Retinal pigment epithelial cell (primary cell): ENCODE measurements at regions not wholly inside any gene's neighbourhood (a gene's known extent, or its start where the extent isn't known, plus 50 kb on each side); places are given as distances from the start of the nearest gene placed in this dataset.
"Not testable (repeated sequence)": the region's sequence is repeated elsewhere in the genome, so short reads cannot be mapped to it uniquely, and the experiment has no call there.

ENCODE experiments used
- DNase-seq: peaks from one replicate; pipeline ENCODE4 v3.0.0-alpha.2; 2010; ENCODE audit warnings: low read depth
- H3K4me3 ChIP-seq: 2 replicates; pipeline ENCODE4 v1.5.1; 2011; ENCODE audit warnings: mild to moderate bottlenecking, low read length, control low read depth, moderate library complexity
- TF ChIP-seq, protein P1 (sequence below): conservative IDR thresholded peaks from 2 replicates; pipeline ENCODE4 v1.5.1; 2011; ENCODE audit warnings: low read depth, low read length, control low read depth, inconsistent platforms

DNA sequence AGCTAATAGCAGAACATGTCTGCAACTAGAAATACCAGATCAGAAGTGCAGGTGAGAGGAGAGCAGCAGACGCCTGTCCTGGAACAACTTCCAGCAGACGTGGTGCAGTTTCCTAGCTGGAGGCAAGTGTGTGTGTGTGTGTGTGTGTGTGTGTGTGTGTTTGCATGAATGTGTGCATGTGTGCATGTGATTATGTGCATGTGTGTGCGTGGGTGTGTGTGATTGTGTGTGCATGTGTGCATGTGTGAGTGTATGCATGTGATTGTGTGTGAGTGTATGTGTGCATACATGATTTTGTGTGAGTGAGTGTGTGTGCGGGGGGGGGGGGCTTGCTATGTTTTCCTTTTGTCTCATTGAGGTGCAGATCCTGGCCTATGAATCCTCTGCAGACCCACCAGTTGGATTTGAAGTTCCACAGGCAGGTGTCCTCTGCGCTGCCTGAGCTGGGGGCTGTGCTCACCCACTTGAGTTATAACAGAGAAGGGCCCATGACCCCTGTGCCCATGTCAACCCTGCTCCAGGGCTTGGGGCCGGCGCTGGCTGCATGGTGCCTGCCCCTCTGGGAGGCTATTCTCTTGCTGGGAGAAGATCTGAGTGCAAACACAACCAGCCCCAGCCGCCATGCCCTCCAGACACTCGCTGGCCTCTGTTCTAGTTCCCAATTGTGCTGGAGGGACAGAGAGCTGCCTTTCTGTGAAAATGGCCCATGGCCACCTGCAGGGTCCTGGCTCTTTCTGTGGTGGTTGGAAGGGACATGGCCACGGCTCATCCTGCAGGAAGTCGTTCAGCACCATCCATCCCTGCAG is 821.3 kb downstream of the BRD1 start:
- no peak overlapping the region for H3K4me3 ChIP-seq
- DNase-seq = no peak
- TF ChIP-seq, protein P1, sequence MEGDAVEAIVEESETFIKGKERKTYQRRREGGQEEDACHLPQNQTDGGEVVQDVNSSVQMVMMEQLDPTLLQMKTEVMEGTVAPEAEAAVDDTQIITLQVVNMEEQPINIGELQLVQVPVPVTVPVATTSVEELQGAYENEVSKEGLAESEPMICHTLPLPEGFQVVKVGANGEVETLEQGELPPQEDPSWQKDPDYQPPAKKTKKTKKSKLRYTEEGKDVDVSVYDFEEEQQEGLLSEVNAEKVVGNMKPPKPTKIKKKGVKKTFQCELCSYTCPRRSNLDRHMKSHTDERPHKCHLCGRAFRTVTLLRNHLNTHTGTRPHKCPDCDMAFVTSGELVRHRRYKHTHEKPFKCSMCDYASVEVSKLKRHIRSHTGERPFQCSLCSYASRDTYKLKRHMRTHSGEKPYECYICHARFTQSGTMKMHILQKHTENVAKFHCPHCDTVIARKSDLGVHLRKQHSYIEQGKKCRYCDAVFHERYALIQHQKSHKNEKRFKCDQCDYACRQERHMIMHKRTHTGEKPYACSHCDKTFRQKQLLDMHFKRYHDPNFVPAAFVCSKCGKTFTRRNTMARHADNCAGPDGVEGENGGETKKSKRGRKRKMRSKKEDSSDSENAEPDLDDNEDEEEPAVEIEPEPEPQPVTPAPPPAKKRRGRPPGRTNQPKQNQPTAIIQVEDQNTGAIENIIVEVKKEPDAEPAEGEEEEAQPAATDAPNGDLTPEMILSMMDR = no peak

DNA sequence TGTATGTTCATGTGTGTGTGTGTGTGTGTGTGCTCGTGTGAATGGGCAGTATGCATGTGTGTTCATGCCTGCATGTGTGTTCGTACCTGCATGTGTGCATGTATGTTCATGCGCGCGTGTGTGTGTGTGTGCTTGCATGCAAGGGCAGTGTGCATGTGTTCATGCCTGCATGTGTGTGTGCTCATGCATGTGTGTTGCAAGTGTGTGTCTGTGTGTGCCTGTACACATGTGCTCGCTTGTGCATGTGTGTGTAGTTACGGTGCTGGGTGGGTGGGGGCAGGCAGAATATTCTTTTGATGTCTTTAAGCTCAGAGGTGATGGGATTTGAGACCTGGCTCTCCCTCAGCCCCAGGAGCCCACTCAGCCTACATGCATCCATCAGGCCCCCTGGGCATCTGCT is 822.1 kb downstream of the BRD1 start:
- TF ChIP-seq, protein P1 = no peak
- no peak for DNase-seq
- no peak overlapping the region for H3K4me3 ChIP-seq

DNA sequence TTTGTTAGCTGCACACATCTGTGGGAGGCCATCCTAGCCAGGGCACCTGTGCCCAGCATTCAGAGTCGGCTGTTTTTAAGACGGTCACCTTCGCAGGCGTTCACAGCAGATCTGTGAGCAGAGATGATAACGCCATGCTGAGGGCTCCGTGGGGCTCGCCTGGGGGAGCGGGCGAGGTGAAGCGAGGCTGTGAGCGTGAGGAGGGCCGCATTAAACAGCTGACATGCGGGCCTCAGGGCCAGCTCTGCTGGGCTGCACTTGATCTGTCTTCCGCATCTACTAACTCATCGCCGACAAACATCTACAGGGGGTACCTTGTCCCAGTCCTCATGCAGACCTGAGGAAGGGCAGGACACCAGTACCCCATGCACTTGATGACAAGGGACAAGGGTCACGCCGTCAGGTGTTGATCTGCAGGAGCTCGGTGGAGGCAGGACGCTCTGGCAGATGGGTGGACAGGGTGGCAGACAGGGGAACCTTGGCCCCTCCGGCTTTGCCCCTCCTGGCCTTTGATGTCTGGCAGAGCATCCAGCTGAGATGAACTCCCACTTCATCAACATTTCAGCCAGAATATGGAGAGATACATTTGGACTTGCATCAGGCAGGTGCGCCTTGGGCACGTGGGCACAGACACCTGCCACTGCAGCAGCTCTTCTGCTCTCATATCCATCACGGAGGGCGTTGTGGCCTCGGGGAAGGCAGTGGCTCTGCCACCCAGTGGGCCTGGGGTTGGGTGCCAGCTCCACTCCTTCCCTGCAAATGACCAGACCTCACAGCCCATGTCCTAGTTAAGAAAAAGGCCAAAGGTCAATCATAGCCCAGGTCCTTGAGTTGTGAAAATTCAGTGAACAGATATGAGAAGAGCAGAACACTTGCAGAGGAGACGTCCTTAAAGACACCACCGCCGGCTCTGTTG is 822.9 kb downstream of the BRD1 start:
- no peak overlapping the region for H3K4me3 ChIP-seq
- TF ChIP-seq, protein P1 = no peak
- DNase-seq = no peak

GRCh38 chr22:48997605-48998004 is 830.1 kb downstream of the BRD1 start:
- DNase-seq, H3K4me3 ChIP-seq: not testable (repeated sequence)

GRCh38 chr22:48993655-48994054 is 834.0 kb downstream of the BRD1 start:
- TF ChIP-seq, protein P1 = no peak
- no peak for DNase-seq
- no peak overlapping the region for H3K4me3 ChIP-seq

GRCh38 chr22:48984639-48985038 is 843.0 kb downstream of the BRD1 start:
- DNase-seq = no peak
- no peak overlapping the region for H3K4me3 ChIP-seq
- TF ChIP-seq, protein P1 = no peak

- TF ChIP-seq, protein P1 = no peak
- H3K4me3 ChIP-seq = no peak overlapping the region
- DNase-seq = no peak
Measured at GRCh38 chr22:48982321-48982905, 845.3 kb downstream of the BRD1 start.
